DMS153 (cell line): ENCODE measurements at regions not wholly inside any gene's neighbourhood (a gene's known extent, or its start where the extent isn't known, plus 50 kb on each side); places are given as distances from the start of the nearest gene placed in this dataset.

ENCODE experiments used
- DNase-seq: peaks from one replicate; lab custom pipeline; 2025; lab: John Stamatoyannopoulos, UW

- no peak for DNase-seq
These were observed 343.0 kb downstream of the USP25 start for GRCh38 chr21:16072737-16073136.

- no peak for DNase-seq
These were observed 343.8 kb downstream of the USP25 start for GRCh38 chr21:16073586-16073985.

- DNase-seq = no peak
These were observed 345.2 kb downstream of the USP25 start for GRCh38 chr21:16074950-16075489.

GRCh38 chr21:16075649-16076282 is 346.0 kb downstream of the USP25 start:
- no peak for DNase-seq

- DNase-seq = no peak
These were observed 346.7 kb downstream of the USP25 start for GRCh38 chr21:16076465-16076864.

GRCh38 chr21:16078382-16078781 is 348.6 kb downstream of the USP25 start:
- no peak for DNase-seq

GRCh38 chr21:16079830-16080229 is 350.0 kb downstream of the USP25 start:
- peak; percentile 41 for DNase-seq

GRCh38 chr21:16081304-16081703 is 351.5 kb downstream of the USP25 start:
- no peak for DNase-seq

- DNase-seq = no peak
These were observed 352.4 kb downstream of the USP25 start for GRCh38 chr21:16082038-16082816.

GRCh38 chr21:16084776-16085364 is 355.1 kb downstream of the USP25 start:
- DNase-seq = no peak

- DNase-seq = no peak
These were observed 355.6 kb downstream of the USP25 start for GRCh38 chr21:16085421-16085820.

- no peak for DNase-seq
These were observed 356.3 kb downstream of the USP25 start for GRCh38 chr21:16086121-16086520.

GRCh38 chr21:16086936-16087335 is 357.2 kb downstream of the USP25 start:
- DNase-seq = no peak

GRCh38 chr21:16087523-16087922 is 357.7 kb downstream of the USP25 start:
- no peak for DNase-seq

- no peak for DNase-seq
These were observed 358.3 kb downstream of the USP25 start for GRCh38 chr21:16088056-16088455.

- no peak for DNase-seq
These were observed 365.2 kb downstream of the USP25 start for GRCh38 chr21:16095005-16095404.

- DNase-seq = no peak
These were observed 367.2 kb downstream of the USP25 start for GRCh38 chr21:16096988-16097387.

- DNase-seq = no peak
These were observed 372.3 kb downstream of the USP25 start for GRCh38 chr21:16102113-16102512.

GRCh38 chr21:16108561-16109075 is 378.8 kb downstream of the USP25 start:
- DNase-seq = no peak

- DNase-seq = no peak
These were observed 383.4 kb downstream of the USP25 start for GRCh38 chr21:16113052-16113715.

GRCh38 chr21:16115461-16115860 is 385.7 kb downstream of the USP25 start:
- no peak for DNase-seq

GRCh38 chr21:16116069-16116468 is 386.3 kb downstream of the USP25 start:
- DNase-seq = no peak
